Adrenal gland (tissue), 9 donors: ENCODE measurements at regions not wholly inside any gene's neighbourhood (a gene's known extent, or its start where the extent isn't known, plus 50 kb on each side); places are given as distances from the start of the nearest gene placed in this dataset.

Source experiments
- DNase-seq, 7 donors: peaks; one replicate each; pipeline ENCODE4 v3.0.0-alpha.2; 2019 to 2020
- H3K27ac ChIP-seq, 5 donors: fragments of 200-600 bp; sonication (generic) in 4 of 5; 1 replicate in 3 of 5; 2 replicates in 2 of 5; pipeline versions ENCODE4 v1.5.1 to v1.8.0; 2016 to 2020; ENCODE audit warnings: mild to moderate bottlenecking in 1 of 5
- H3K27me3 ChIP-seq: fragments of 200-600 bp; 2 replicates; pipeline ENCODE4 v1.8.0; 2021
- H3K36me3 ChIP-seq, 2 donors: fragments of 200-600 bp; replicated peaks in 1 of 2; 1 replicate in 1 of 2; 2 replicates in 1 of 2; pipeline versions ENCODE4 v1.5.1 to v1.8.0; 2018 to 2022
- H3K4me1 ChIP-seq, 2 donors: fragments of 200-600 bp; replicated peaks in 1 of 2; 1 replicate in 1 of 2; 2 replicates in 1 of 2; pipeline versions ENCODE4 v1.5.1 to v1.8.0; 2018 to 2021
- H3K4me3 ChIP-seq, 4 donors: fragments of 200-600 bp; sonication (generic) in 3 of 4; one replicate each; pipeline ENCODE4 v1.5.1; 2016 to 2018
- H3K9me3 ChIP-seq, 3 donors: fragments of 200-600 bp; sonication (generic) in 1 of 3; replicated peaks in 1 of 3; 1 replicate in 2 of 3; 2 replicates in 1 of 3; pipeline versions ENCODE4 v1.5.1 to v1.8.0; 2016 to 2021
- POLR2A ChIP-seq, 2 donors: fragments of 450-650 bp; IDR thresholded peaks; one replicate each; pipeline ENCODE4 v1.6.1; 2017; ENCODE audit warnings: antibody characterized with exemption in 2 of 2, mild to moderate bottlenecking in 2 of 2, moderate library complexity in 1 of 2
- WGBS, 4 donors: extraction: QIAGEN DNeasy Blood & Tissue Kit in 2 of 4; methylation state at CpG; one replicate each; pipeline versions ENCODE4 v1.1.5 to v1.1.7; 2013 to 2017; 5-methylcytosine and 5-hydroxymethylcytosine counted together
- intact Hi-C, 2 donors: fragments of 100-400 bp; cut with DNase I; formaldehyde crosslinking; loops; one replicate each; pipeline versions ENCODE4 v1.14.1 to v1.15.0; 2022 to 2023
- TF ChIP-seq, protein P1 (sequence below), 6 experiments: fragments of 450-650 bp in 4 of 6; fragments of 200-600 bp in 2 of 6; sonication (generic) in 1 of 6; IDR thresholded peaks; 1 replicate in 5 of 6; 2 replicates in 1 of 6; pipeline versions ENCODE4 v1.5.1 to v1.8.0; 2016 to 2021; ENCODE audit warnings: antibody characterized with exemption in 6 of 6, mild to moderate bottlenecking in 2 of 6, moderate library complexity in 1 of 6
- donor health status: healthy with polysubstance abuse.
- donor health status: Bipolar disorder and iron deficiency.
- donor health status: DM: yes; HTN: yes; CAD: no.
- donor health status: DM: no; HTN: no; CAD: no.
- donor health status: DM: no; HTN: no; CAD: no.

DNA sequence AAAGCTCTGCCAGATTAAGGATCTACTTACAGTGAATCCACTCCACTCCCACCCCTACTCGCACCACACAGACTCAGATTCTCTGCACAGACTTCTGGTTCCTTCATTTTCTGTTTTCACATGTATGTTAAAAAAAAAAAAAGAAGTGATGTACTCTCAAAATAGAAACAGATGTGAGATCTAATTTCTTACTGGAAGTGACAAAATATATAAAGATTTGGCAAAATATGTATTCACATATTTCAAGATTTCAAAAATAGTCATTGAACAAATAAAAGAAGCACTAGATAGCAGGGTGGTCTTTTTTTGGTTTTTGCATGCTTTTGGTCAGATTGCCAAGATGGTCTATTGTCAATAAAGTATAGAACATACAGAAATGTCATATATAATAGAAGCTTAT, 379.2 kb downstream of the TMEM167A start:
- Histone ChIP-seq H3K27me3 (no peaks in the 10 kb centered on the region), H3K27ac (no peak overlapping the region), H3K9me3 (no peaks in the 10 kb centered on the region), H3K4me3 (no peak overlapping the region), H3K4me1 (peaks cover 3 to 13% of the 10 kb centered on the region in 2 donors), H3K36me3 (no peaks in the 10 kb centered on the region)
- no peak for DNase-seq
- TF ChIP-seq, protein P1, sequence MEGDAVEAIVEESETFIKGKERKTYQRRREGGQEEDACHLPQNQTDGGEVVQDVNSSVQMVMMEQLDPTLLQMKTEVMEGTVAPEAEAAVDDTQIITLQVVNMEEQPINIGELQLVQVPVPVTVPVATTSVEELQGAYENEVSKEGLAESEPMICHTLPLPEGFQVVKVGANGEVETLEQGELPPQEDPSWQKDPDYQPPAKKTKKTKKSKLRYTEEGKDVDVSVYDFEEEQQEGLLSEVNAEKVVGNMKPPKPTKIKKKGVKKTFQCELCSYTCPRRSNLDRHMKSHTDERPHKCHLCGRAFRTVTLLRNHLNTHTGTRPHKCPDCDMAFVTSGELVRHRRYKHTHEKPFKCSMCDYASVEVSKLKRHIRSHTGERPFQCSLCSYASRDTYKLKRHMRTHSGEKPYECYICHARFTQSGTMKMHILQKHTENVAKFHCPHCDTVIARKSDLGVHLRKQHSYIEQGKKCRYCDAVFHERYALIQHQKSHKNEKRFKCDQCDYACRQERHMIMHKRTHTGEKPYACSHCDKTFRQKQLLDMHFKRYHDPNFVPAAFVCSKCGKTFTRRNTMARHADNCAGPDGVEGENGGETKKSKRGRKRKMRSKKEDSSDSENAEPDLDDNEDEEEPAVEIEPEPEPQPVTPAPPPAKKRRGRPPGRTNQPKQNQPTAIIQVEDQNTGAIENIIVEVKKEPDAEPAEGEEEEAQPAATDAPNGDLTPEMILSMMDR (IDR thresholded peaks at IDR 0.05), result no peak
- TF ChIP-seq POLR2A (IDR thresholded peaks at IDR 0.05), result no peak
- intact Hi-C loops, result no loop called here
- 81 to 100% (median 82%) methylated on average over 1 of the region's 1 CpG for WGBS, 4 donors

DNA sequence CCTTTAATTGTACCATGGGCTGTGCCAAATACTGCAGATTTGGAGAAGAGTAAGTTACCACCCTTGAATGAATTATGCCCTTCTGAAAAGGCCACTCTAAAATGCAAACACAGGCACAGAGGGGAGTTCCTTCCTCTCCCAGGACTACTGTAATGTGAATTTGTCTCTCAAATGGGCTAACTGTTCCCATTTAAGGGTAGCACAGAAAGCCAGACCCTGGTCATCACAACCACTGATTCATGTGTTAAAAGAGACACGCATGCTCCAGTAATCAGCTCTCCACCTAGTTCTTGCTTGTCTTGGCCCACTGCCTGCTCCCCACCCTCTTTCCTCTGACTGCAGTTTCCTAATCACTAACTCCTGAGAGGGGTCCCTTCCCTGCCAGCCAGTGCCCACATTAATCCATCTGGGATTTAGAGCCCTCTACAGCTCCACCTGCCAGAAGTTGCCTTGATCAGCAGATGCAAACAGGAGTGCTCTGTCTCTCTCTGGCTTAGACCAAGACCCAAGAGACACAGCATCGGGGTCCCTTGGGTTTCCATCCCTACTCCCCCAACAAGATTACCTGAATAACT, 382.4 kb downstream of the TMEM167A start:
- TF ChIP-seq, protein P1 (IDR thresholded peaks at IDR 0.05), result no peak
- TF ChIP-seq POLR2A (IDR thresholded peaks at IDR 0.05), result no peak
- Histone ChIP-seq H3K4me1 (peaks cover 0 to 3% of the 10 kb centered on the region in 2 donors), H3K36me3 (no peaks in the 10 kb centered on the region), H3K27me3 (no peaks in the 10 kb centered on the region), H3K27ac (no peak overlapping the region), H3K4me3 (no peak overlapping the region), H3K9me3 (no peaks in the 10 kb centered on the region)
- intact Hi-C loops, result no loop called here
- no peak for DNase-seq
- 91 to 100% (median 95%) methylated on average over 1 to 2 of the region's 2 CpGs for WGBS, 4 donors

DNA sequence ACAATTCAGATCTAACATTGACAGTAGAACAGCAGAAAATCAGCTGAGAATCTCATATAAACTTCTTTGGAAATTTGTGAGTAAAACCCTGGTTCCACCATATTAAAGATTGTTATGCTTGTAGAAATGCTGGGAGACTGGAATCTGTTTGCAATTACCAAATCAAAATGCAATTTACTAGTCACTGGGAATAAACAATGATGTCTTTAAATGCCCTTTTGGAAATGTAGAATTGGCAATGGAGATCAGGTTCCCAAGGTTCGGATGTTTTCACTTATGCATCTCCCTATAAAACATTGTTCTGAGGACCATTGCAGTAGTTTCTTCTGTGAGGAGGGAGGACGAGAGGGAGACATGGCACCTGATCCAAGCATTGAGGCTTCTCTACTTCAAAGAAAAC, 384.4 kb downstream of the TMEM167A start:
- Histone ChIP-seq H3K36me3 (no peaks in the 10 kb centered on the region), H3K27ac (no peak overlapping the region), H3K9me3 (no peaks in the 10 kb centered on the region), H3K4me3 (no peak overlapping the region), H3K27me3 (no peaks in the 10 kb centered on the region), H3K4me1 (no peaks in the 10 kb centered on the region)
- intact Hi-C loops, result no loop called here
- TF ChIP-seq, protein P1 (IDR thresholded peaks at IDR 0.05), result no peak
- TF ChIP-seq POLR2A (IDR thresholded peaks at IDR 0.05), result no peak
- 87 to 89% (median 88%) methylated on average over 2 of the region's 2 CpGs for WGBS, 4 donors
- DNase-seq, result no peak

DNA sequence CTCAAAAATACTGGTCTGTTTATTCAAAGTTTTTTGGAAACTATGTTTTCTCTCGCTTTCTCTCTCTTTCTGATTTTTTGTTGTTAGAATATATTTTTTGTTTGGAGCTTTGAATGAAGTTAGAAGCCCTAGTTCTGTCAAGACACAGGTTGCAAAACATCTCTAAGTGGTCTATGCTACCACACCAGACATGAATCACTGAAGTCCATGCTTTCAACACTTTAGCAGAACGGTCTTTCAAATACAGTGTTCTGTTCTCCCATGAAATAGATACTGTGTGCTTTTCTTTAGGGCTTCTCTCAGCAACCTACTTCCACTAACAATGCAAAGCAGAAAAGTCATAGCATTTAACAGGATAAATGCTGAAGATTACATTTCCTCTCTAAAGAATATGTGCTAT, 392.5 kb downstream of the TMEM167A start:
- WGBS, 4 donors, result 75 to 84% (median 81%) methylated on average over 2 of the region's 2 CpGs
- no peak overlapping the region for H3K4me3 ChIP-seq
- no peaks in the 10 kb centered on the region for H3K4me1 ChIP-seq
- no peak overlapping the region for H3K27ac ChIP-seq
- TF ChIP-seq, protein P1 (IDR thresholded peaks at IDR 0.05), result no peak
- no peak for TF ChIP-seq POLR2A (IDR thresholded peaks at IDR 0.05)
- DNase-seq, result no peak
- H3K9me3 ChIP-seq, result no peaks in the 10 kb centered on the region
- intact Hi-C loops, result no loop called here
- no peaks in the 10 kb centered on the region for H3K36me3 ChIP-seq
- no peaks in the 10 kb centered on the region for H3K27me3 ChIP-seq
